Putamen (tissue), 1 donor: ENCODE measurements at regions not wholly inside any gene's neighbourhood (a gene's known extent, or its start where the extent isn't known, plus 50 kb on each side); places are given as distances from the start of the nearest gene placed in this dataset.

Experiments used
- DNase-seq: peaks from one replicate; pipeline ENCODE4 v3.0.0-alpha.2; 2016; ENCODE audit warnings: low spot score

DNA sequence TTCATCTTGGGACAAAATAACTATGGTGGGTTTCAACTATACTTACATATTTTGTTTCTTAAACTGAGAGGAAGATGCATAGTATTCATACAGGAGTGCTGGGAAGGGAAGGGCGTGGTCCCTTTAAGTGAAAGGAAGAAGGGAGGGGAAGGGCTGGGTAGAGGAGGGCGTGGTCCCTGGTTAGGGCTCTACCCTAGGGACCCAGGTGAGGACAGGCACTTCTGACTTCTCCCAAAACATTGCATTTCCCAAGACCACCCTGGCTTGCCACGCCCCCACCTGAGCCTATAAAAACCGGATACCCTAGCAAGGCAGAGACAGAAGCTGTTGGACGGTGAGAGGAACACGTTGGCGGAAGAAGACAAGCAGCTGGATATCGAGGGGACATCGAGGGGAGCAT is 157.6 kb upstream of the PLXNA4 start:
- no peak for DNase-seq

DNA sequence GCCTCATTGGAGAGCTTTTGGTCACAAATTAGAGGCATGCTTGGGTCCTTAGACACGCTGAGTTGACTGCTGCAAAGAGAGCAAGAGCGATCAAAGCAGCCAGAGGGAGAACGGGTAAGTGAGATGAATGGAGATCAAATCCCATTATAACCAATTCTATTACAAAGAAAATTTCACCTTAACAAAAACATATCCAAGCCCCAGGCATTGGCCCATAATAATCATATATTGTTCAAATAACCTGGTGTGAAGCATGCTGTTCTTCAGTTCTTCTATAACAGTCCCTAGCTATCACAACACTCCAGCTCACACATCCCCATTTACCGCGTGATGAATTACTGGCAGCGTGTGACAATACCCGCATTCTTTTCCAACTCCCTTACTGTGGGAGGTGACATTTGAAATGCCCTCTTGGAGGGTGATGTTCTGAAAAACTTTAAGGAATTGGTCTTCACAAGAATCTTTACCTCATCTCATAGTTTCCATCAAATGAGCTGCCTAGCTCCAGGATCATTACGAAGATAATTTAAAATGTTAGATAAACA is 156.1 kb upstream of the PLXNA4 start:
- DNase-seq = no peak

DNA sequence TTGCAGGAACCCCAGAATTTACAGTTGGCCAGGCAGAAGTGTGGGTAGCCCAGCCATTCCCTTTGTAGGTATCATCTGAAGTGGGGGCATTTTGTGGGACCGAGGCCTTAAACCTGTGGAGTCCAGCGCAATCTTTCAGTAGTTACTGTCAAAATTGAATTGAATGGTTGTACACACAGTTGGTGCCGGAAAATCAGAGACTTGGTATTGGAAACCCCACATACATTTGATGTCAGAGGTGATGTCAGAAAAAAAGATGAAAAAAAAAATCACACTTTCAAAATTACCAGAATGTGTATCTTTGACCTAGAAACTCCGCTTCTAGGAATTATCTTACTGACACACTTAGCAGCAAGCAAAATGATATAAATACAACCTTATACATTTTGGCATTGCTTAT is 153.8 kb upstream of the PLXNA4 start:
- no peak for DNase-seq

DNA sequence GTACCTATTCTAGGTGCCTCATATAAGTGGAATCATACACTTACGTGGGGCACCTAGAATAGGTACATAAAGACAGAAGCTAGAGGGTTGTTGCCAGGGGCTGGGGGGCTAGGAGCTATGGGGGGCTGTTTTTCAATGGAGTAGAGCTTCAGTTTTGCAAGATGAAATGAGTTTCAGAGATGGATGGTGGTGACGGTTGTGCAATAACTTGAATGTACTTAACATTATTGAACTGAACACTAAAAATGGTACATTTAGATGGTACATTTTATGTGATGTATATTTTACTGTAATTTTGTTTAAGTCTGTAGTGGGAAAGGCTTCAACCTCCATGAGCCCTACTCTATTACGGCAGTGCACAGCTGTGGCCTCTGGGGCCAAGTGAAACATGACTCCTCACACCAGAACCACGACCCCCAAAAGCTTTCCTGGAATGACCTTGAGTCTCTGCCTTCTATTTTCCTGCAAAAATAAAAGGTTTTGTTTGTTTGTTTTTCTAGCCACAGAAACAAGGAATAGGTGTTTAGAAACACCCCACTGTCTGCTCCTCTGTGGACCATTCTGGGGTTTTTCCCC is 147.3 kb upstream of the PLXNA4 start:
- DNase-seq = no peak

DNA sequence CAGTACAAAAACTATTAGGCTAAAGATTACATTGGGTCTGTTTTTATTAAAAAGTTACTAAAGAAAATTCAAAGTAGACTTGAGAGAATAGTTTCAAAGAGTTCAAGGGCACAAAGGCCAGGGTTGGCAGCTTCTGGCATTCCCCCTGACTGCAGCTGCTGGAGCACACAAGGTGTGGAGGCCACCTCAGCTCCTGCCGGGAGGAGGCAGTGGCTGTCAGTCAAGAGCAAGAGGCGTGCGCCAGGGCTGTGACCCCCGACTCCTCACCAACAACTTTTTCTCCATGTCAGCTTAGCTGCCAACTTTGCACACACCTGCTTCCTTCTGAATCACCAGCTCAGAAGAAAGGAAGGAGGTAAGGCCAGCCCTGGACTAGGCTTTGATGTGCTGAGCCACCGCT is 144.6 kb upstream of the PLXNA4 start:
- no peak for DNase-seq

DNA sequence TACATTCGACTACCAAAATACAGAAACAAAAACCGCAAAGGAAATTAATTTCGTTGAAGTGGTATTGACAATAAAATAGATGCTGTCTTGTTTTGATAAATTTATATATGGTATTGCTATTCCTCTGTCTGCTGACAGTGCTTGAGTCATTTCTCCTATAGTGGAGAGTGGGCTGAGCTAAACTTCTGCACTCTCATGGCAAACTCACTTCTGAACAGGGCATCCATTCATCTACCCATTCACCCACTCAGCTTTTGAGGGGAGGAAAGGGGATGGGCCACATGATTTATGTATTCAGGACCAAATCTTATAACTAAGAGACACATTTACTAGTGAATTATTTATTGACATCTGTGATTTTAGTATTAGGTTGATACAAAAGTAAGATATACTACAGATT is 137.6 kb upstream of the PLXNA4 start:
- no peak for DNase-seq

DNA sequence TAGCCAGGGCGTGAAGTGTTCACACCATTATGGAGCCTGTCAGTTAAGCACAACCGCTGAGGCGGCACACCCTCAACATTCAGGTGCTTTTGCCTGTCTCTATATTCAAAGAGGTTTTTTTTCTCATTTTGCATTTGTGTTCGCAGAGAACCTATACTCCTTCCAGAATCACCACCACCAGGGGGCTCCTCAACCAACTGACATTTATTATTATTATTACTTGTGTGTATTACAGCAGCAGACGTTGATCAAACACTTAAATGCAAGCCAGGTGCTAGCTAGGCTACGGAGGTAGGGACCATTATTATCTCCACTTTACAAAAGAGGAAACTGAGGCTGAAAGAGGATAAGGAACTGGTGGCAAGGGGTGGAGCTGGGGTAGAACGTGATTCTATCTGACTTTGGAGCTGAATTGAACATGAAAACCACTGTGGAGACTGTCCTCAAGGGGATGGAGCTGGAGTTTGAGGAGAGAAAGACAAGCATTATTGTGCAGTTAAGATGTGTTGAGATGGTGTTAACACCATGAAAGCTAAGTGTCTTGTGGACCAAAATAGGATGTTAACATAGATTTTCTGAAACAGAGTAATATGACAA is 133.8 kb upstream of the PLXNA4 start:
- no peak for DNase-seq

DNA sequence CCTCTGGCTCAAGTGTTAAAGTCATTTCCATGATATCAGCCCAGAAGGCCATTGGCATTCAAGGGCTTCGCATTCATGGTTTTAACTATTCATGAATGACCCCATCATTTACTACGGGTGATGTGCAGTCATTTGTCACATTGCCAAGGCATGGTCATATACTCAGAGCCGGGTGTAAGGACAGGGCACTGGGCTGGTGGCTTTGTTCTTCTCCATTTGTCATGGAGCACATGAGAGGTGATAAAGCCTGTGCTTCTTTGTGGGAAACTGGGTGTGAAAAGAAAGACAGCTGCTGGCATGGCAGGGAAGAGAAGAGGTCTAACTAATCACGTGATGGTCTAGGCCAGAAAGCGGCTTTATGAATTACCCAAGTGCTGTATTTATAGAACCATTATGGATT is 132.2 kb upstream of the PLXNA4 start:
- no peak for DNase-seq

DNA sequence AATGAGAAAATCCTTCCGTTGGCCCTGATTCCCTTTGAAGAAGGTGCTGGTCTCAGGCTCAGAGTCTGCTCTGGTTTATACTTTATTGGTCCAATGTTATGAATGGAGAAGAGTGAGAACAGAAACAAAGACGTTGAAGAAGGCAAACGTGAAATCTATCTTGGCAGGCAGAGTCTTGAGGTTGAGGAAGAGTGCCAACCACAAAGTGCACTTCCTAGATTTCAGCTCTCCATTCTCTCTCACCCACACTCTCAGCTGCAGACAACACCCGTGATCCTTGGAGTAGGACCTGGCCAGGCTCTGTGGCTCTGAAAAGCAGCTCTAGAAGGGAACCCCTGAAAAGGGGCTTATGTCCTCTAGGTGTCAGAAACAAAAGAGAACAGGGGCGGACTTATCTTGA is 128.9 kb upstream of the PLXNA4 start:
- no peak for DNase-seq

DNA sequence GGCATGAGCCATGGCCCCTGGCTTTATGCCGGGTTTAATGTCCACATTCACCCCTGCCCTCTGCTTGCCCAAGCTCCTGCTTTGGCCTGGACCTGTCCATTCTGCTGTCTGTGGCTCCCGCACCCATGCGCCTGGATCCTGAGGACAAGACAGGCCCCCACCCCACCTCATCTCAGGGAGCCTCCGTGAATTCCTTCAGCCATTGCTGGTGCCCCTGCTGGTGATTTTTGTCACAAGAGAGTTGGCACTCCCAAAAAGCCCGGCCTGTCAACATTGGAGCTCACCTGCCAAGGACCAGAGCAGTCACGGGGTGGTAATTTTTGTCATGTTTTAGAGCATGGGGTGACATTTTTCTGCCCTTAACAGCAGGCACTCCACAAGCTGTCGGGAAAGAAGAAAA is 127.5 kb upstream of the PLXNA4 start:
- no peak for DNase-seq

DNA sequence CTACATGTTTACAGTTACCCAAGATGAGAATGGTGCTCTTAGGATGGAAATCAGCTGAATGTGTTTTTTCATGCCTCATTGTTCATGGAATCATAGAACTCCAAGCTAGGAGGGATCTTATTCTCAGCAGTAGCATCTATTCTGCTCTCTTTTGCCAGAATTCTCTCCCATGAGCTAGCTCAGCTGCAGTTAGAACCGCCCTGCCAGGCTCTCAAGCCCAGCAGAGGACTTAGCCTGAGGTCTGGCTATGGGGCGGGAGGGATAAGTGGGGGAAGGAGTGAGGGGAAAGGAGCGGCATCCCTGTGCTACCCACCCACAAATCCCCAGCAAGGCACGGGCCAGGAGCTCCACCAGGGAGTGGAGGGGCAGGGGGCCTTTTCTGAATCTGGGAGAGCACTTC is 120.7 kb upstream of the PLXNA4 start:
- no peak for DNase-seq

DNA sequence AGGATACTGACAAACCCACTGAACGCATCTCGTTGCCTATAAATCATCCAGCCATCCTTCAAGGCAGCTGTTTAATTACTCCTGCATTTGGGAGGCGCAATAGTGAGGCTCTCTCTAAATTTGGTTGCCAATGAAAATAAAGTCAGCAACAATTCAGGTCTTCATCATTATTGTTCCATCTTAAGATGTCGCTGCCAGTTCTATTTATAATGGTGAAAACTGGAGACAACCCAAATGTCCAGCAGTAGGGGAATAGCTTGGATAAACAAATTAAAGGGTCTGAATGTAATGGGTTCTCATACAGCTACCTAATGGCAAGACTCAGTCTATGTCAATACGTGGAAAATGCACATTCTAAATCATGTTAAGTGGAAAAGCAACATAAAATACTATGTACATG is 120.1 kb upstream of the PLXNA4 start:
- DNase-seq = no peak

DNA sequence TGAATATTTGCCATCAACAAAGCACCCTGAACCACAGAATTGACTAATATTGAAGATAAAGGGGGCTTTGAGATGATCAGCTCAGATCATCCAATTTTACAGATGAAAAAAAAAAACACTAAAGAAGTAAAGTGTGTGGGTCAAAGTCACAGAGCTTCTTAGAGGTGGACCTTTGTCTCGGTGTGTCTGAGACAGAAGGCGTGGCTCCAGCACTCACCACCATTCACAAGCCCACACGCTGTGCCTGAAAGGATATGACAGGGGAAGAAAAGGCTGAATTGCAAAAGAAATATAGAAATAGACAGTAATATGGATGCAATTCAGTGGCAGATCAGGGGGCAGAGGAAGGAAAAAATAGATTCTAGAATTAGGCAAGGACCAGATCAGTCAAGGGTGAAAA is 114.9 kb upstream of the PLXNA4 start:
- no peak for DNase-seq

DNA sequence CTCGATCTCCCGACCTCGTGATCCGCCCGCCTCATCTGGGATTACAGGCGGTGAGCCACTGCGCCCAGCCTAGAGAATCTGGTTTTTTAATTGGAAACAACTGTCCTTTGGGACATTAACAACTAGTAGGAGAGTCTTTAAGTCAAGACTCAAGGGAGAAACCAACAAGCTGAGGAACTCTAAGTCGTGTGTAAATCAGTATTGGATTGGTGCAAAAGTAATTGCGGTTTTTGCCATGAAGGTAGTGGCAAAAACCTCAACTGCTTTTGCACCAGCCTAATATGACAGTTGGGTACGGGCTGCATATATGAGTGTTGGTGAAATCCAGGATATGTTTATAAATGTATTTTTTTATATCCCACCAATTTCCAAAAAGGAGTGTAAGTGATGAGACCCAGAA is 113.9 kb upstream of the PLXNA4 start:
- DNase-seq = no peak

DNA sequence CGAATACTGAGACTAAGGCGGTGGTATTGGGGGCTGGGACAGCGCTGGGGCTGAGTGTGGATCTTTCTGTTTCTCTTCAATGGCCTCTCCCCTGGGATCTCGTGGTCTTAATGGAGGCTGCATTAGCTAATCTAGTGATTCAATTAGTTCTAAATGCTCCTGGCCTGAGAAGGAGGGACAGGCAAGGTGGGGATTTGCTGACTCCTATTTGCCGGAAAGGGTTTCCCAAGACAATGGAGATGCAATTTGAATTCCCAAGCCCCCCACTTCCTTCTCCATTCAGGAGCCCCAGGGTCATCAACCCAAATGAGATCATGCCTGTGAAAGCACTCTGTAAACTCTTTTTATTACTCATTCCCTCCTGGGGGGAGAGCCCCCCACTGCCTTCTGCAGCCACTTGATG is 111.7 kb upstream of the PLXNA4 start:
- DNase-seq = no peak

DNA sequence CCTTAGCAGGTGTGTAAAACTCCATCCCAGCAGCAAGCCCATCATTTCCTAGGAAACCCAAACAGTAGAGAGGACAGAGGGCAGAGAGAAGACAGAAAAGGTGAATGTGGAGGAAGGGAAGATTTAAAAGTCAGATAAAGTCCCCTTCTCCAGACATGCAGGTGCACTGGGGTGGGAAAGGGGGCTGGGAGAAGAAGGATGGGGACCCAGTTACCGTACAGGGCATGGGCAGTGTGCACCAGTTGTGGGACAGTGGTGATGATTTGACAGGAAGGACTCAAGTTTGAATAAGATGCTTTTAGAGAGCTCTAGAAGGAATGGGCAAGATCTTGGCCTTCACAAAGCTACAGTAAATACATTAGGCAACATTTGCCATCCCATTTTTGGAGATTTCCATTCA is 110.7 kb upstream of the PLXNA4 start:
- no peak for DNase-seq

DNA sequence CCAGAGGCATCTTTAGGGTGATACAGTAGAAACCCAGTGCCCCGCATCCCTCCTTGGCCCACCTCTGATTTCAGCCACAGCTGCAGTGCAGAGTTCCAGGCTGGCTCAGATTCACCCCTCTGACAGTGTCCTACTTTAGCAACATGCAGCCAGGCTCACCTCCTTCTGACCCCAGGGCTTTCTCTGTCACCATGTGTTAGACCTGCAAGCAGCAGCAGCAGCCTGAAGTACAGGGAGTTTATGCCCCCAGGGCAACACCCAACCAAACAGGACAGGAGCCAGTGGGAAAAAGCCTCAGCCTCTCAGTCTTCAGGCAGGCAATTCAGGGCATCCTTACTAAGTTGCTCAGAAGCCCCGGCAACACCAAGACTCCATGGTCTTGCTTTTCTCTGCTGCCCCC is 109.0 kb upstream of the PLXNA4 start:
- no peak for DNase-seq

DNA sequence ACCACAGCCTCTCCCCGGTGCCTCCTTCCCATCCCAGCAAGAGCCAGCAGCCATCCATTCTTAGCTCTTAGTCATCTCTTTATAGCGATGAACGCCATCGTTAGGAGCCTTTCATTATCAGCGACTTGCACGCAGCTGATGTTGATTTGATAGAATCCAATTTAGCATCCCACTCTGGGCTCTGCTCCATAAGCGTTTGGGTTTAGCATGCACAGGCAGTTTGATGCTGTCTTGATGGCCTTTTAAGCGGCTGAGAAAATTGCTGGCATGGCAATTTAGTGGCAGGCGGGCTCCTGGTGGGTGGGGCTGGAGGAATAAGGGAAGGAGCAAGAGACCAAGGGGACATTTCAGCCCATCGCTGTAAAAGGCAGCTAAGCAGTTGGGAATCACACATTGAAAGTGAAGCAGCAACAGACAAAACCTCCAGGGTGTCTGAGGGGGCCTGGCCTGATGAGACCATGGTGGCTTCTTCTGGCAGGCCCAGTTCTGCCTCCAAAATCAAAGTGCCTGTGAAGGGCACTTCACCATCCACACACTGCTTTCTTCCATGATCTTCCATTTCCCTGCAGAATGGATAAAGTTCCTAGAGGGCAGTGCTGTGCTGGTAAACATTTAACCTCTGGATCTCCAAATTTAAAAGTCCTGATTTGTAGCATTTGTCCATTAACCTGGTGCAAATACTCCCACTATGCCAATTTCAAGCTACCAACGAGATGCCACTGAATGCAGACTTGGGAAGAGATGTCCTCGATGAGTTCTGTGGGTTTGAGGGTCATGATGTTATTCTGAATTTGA is 107.8 kb upstream of the PLXNA4 start:
- DNase-seq = no peak

DNA sequence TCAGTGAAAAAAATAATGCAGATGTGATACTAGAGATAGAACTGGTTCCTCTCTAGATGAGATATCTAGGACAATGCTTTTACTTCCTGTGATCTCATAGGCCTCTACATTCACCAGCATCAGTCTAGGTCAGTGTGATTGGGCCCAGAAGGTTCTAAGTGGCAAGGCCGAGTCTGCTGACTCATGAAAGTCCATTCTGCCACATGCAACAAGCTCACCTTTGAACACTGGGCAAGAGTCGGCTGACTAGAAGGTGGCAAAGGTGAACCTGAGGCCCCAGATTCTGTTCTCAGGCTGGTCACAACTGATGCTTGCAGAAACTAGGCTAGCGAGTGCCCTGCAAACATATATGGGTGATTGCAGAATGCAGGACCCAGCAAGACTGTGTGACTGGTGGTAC is 105.7 kb upstream of the PLXNA4 start:
- DNase-seq = no peak

DNA sequence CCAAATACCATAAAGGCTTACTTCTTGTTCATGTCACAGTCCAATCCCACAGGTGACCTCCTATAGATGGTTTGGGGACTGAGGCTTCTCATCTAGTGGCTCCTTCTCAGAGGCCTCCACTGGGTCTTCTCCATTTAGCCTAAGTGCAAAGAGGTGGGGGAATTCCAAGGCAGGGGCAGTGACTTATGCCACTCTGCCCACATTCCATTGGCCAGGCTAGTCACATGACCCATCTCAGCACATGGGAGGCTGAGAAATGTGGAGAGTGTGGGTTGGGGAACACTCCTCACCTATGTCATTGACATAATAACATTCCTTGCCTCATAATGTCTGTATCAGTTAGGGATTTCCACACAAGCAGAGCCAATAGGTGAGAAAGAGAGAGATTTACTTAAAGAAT is 104.3 kb upstream of the PLXNA4 start:
- DNase-seq = no peak

DNA sequence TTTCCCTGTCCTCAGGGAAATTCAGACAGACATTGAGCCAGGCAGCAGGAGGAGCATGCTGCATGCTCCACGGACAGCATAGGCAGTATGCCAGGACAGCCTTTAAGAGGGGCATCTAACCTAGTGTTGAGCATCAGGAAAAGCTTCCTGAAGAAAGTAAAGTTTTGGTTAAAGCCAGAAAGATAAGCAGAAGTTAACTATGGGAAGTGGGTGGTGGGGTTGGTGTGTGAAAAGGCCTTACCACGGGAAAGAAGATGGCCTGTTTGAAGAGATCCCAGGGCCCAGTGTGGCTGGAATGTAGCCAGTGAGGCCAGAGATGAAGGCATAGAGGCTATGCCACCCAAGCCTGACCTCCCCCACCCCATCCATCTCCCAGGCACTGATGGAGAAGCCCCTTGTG is 102.4 kb upstream of the PLXNA4 start:
- no peak for DNase-seq

DNA sequence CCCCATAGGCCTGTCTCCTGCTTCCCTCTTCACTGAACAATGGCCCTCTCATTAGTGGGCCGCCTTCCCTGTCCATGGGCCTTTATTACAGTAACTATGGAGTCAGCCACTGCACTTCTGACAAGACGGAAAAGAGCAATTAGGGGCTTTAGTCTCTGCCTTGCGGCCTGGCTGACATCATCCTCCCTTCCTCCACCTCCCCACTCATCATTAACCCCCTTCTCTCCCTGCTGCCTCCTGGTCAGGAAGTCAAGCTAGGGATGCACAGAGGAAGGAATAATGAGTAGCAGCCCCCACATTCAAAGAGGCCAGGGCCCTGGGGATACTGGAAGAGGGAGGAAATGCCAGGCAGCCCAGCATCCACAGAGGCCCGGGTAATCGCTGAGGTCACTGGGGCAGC is 101.6 kb upstream of the PLXNA4 start:
- no peak for DNase-seq

DNA sequence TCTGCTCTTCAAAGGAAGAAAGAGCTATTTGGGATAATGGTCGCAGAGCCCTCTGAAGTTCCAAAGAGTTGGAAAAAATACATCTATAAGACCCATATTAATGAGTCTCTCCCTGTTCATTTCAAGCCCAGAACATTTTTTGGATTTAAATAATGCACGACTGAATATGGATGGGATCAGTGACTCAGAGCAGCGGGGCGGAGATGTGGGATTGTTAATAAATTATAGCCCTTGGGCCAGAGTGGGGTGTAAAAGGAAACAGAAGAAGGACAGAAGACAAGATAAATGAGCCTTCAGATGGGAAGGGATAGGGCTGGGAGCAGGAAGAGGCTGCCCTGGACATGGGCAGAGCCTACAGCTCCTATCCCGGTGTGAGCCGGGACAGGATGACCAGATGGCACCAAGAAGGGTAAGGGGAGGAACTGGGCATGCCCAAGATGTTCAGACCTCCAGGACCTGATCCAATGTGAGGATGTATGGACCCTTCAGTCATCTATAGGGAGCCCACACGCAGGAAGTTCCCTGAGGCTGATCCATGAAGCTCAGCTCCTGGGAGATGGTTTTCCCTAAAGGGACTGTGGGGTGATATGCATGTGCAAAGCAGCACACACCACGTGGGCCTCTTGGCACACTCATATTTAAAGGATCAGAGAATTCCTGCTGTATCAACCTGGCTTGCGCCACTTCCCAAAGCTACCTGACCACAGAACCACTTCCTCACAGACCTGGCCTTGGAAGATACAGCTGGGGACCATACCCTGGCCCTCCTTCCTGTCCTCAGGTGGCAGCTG is 96.1 kb upstream of the PLXNA4 start:
- DNase-seq = no peak
